PC-3 (cell line): ENCODE measurements at regions not wholly inside any gene's neighbourhood (a gene's known extent, or its start where the extent isn't known, plus 50 kb on each side); places are given as distances from the start of the nearest gene placed in this dataset.

Experiments used
- ATAC-seq: fragments of 200-7000 bp; cut with Tn5 transposase; 2 replicates; pipeline ENCODE4 v1.9.1; 2020; ENCODE audit warnings: mild to moderate bottlenecking, moderate library complexity
- BruUV-seq: library from RNA; stranded (reverse); fragments of 400-500 nt; replicated peaks from 2 replicates; lab custom pipeline; 2021; lab: Mats Ljungman, UMichigan
- CTCF ChIA-PET: fragments of 300-600 bp; sonication (Branson Sonifier 250); formaldehyde crosslinking; loops from one replicate; lab custom pipeline; 2022; ENCODE audit warnings: antibody characterized with exemption; lab: Charles Lee
- POLR2A ChIA-PET: fragments of 300-600 bp; sonication (Branson Sonifier 250); formaldehyde crosslinking; loops from one replicate; lab custom pipeline; 2022; ENCODE audit warnings: antibody characterized with exemption; ENCODE audit not compliant: unreplicated experiment; lab: Charles Lee
- DNase-seq: peaks from one replicate; pipeline ENCODE4 v3.0.0-alpha.2; 2015
- H2AFZ ChIP-seq: fragments of 300-600 bp; sonication (generic); 2 replicates; pipeline ENCODE4 v1.6.0; 2016; ENCODE audit warnings: antibody characterized with exemption, low read length
- H3F3A ChIP-seq: fragments of 300-600 bp; sonication (generic); one replicate; pipeline ENCODE4 v1.6.0; 2017; ENCODE audit warnings: antibody characterized with exemption, low read length, control low read depth, mild to moderate bottlenecking; ENCODE audit not compliant: unreplicated experiment
- H3K27ac ChIP-seq: fragments of 300-600 bp; sonication (generic); 2 replicates; pipeline ENCODE4 v1.5.1; 2016; ENCODE audit warnings: mild to moderate bottlenecking, low read length
- H3K27me3 ChIP-seq: fragments of 300-600 bp; sonication (generic); 2 replicates; pipeline ENCODE4 v1.6.1; 2016; ENCODE audit warnings: low read length, mixed read lengths
- H3K36me3 ChIP-seq: fragments of 300-600 bp; sonication (generic); 2 replicates; pipeline ENCODE4 v1.6.1; 2016; ENCODE audit warnings: low read depth, mixed run types, low read length, mixed read lengths
- H3K4me1 ChIP-seq: fragments of 300-600 bp; sonication (generic); 2 replicates; pipeline ENCODE4 v1.5.1; 2016; ENCODE audit warnings: low read length; ENCODE audit not compliant: insufficient read depth
- H3K4me2 ChIP-seq: fragments of 300-600 bp; sonication (generic); 2 replicates; pipeline ENCODE4 v1.6.0; 2016; ENCODE audit warnings: low read length
- H3K4me3 ChIP-seq: fragments of 300-600 bp; sonication (generic); 2 replicates; pipeline ENCODE4 v1.5.1; 2016; ENCODE audit warnings: mild to moderate bottlenecking, low read length, mixed read lengths
- H3K79me2 ChIP-seq: fragments of 300-600 bp; sonication (generic); 2 replicates; pipeline ENCODE4 v1.6.1; 2017; ENCODE audit warnings: low read length, mixed read lengths
- H3K9ac ChIP-seq: fragments of 300-600 bp; sonication (generic); 2 replicates; pipeline ENCODE4 v1.6.0; 2016; ENCODE audit warnings: mild to moderate bottlenecking, low read length
- H3K9me2 ChIP-seq: fragments of 300-600 bp; sonication (generic); replicated peaks from 2 replicates; pipeline ENCODE4 v1.6.1; 2016; ENCODE audit warnings: mixed run types, low read length, mixed read lengths
- H3K9me3 ChIP-seq: fragments of 300-600 bp; sonication (generic); 2 replicates; pipeline ENCODE4 v1.6.1; 2016; ENCODE audit warnings: low read length, mixed read lengths
- H4K20me1 ChIP-seq: fragments of 300-600 bp; sonication (generic); 2 replicates; pipeline ENCODE4 v1.6.1; 2016; ENCODE audit warnings: low read length, mixed read lengths
- CTCF ChIP-seq: fragments of 300-600 bp; sonication (generic); conservative IDR thresholded peaks from 2 replicates; pipeline ENCODE4 v1.5.1; 2017; ENCODE audit warnings: antibody characterized with exemption, low read depth, mild to moderate bottlenecking, low read length
- EZH2 ChIP-seq: fragments of 300-600 bp; sonication (generic); IDR thresholded peaks from one replicate; pipeline ENCODE4 v1.6.1; 2017; ENCODE audit warnings: antibody characterized with exemption, mild to moderate bottlenecking, low read length; ENCODE audit not compliant: unreplicated experiment
- EZH2phosphoT487 ChIP-seq: fragments of 300-600 bp; sonication (generic); IDR thresholded peaks from 2 replicates; pipeline ENCODE4 v1.6.1; 2018; ENCODE audit warnings: mild to moderate bottlenecking, antibody characterized with exemption, low read length, borderline replicate concordance
- intact Hi-C: fragments of 100-400 bp; cut with micrococcal nuclease; formaldehyde crosslinking; loops from 2 replicates; pipeline ENCODE4 v1.9.0; 2023

GRCh38 chr2:201953880-201954279 lies 79.8 kb upstream of the FZD7 start:
- BruUV-seq, result no TSS peak
- TF ChIP-seq CTCF, result no peak
- no peak for TF ChIP-seq EZH2
- no peak for TF ChIP-seq EZH2phosphoT487
- intact Hi-C loops, result no loop called here
- H3K9me3 ChIP-seq, result no peaks in the 10 kb centered on the region
- H2AFZ ChIP-seq, result no peak overlapping the region
- no peak overlapping the region for H3K9ac ChIP-seq
- no peaks in the 10 kb centered on the region for H3K27me3 ChIP-seq
- CTCF ChIA-PET, result no interaction called here
- no peak overlapping the region for H3K27ac ChIP-seq
- H3K9me2 ChIP-seq, result no peaks in the 10 kb centered on the region
- H3K4me2 ChIP-seq, result no peak overlapping the region
- DNase-seq, result no peak
- H3K4me3 ChIP-seq, result no peak overlapping the region
- no peaks in the 10 kb centered on the region for H3K36me3 ChIP-seq
- POLR2A ChIA-PET, result no interaction called here
- H3K79me2 ChIP-seq, result no peaks in the 10 kb centered on the region
- H4K20me1 ChIP-seq, result no peaks in the 10 kb centered on the region
- no peaks in the 10 kb centered on the region for H3F3A ChIP-seq
- no peak for ATAC-seq
- H3K4me1 ChIP-seq, result peaks cover 7% of the 10 kb centered on the region

- H3K27me3 ChIP-seq, result no peaks in the 10 kb centered on the region
- no peaks in the 10 kb centered on the region for H4K20me1 ChIP-seq
- H3K4me1 ChIP-seq, result peaks cover 7% of the 10 kb centered on the region
- no peaks in the 10 kb centered on the region for H3K9me2 ChIP-seq
- ATAC-seq (peak; percentile 40), DNase-seq (peak; percentile 50)
- no peaks in the 10 kb centered on the region for H3K9me3 ChIP-seq
- TF ChIP-seq EZH2, result no peak
- no peak for TF ChIP-seq CTCF
- TF ChIP-seq EZH2phosphoT487, result no peak
- BruUV-seq, result no TSS peak
- H3F3A ChIP-seq, result no peaks in the 10 kb centered on the region
- POLR2A ChIA-PET, result no interaction called here
- CTCF ChIA-PET, result no interaction called here
- H3K9ac ChIP-seq, result no peak overlapping the region
- no peak overlapping the region for H2AFZ ChIP-seq
- H3K36me3 ChIP-seq, result no peaks in the 10 kb centered on the region
- no peak overlapping the region for H3K4me3 ChIP-seq
- no peak overlapping the region for H3K4me2 ChIP-seq
- H3K79me2 ChIP-seq, result no peaks in the 10 kb centered on the region
- no peak overlapping the region for H3K27ac ChIP-seq
- intact Hi-C loops, result no loop called here
These were observed 78.4 kb upstream of the FZD7 start for GRCh38 chr2:201955231-201955630.

- no TSS peak for BruUV-seq
- TF ChIP-seq EZH2phosphoT487, result no peak
- TF ChIP-seq EZH2, result no peak
- no peak for TF ChIP-seq CTCF
- Histone ChIP-seq H3K79me2 (no peaks in the 10 kb centered on the region), H3K27ac (no peak overlapping the region), H3K4me1 (peaks cover 7% of the 10 kb centered on the region), H3K36me3 (no peaks in the 10 kb centered on the region), H3K9me3 (no peaks in the 10 kb centered on the region), H3F3A (no peaks in the 10 kb centered on the region), H3K9ac (no peak overlapping the region), H3K9me2 (no peaks in the 10 kb centered on the region), H3K4me3 (no peak overlapping the region), H4K20me1 (no peaks in the 10 kb centered on the region), H2AFZ (no peak overlapping the region), H3K27me3 (no peaks in the 10 kb centered on the region), H3K4me2 (no peak overlapping the region)
- intact Hi-C loops, result no loop called here
- peak; percentile 37; the same call in 1 of the 2 replicates for ATAC-seq
- CTCF ChIA-PET, result no interaction called here
- POLR2A ChIA-PET, result no interaction called here
- no peak for DNase-seq
These were observed 77.9 kb upstream of the FZD7 start for GRCh38 chr2:201955702-201956141.
